Liver (tissue), 3 donors: ENCODE measurements at regions not wholly inside any gene's neighbourhood (a gene's known extent, or its start where the extent isn't known, plus 50 kb on each side); places are given as distances from the start of the nearest gene placed in this dataset.

Experiments
- EGR1 ChIP-seq, 2 donors: IDR thresholded peaks; 2 replicates each; pipeline ENCODE4 v1.6.1; 2016 to 2018; ENCODE audit warnings: antibody characterized with exemption in 2 of 2, low read depth in 2 of 2
- FOXA1 ChIP-seq: IDR thresholded peaks from 2 replicates; pipeline ENCODE4 v1.6.1; 2016; ENCODE audit warnings: antibody characterized with exemption
- RAD21 ChIP-seq, 2 donors: IDR thresholded peaks; 2 replicates each; pipeline ENCODE4 v1.6.1; 2016; ENCODE audit warnings: antibody characterized with exemption in 2 of 2, mild to moderate bottlenecking in 2 of 2
- RXRA ChIP-seq, 2 donors: IDR thresholded peaks; 2 replicates each; pipeline ENCODE4 v1.6.1; 2017 to 2018; ENCODE audit warnings: antibody characterized with exemption in 2 of 2, mild to moderate bottlenecking in 1 of 2
- SP1 ChIP-seq: IDR thresholded peaks from 2 replicates; pipeline ENCODE4 v1.6.1; 2018; ENCODE audit warnings: antibody characterized with exemption, mild to moderate bottlenecking
- TAF1 ChIP-seq: conservative IDR thresholded peaks from 2 replicates; pipeline ENCODE4 v1.6.1; 2016; ENCODE audit warnings: antibody characterized with exemption, mild to moderate bottlenecking
- YY1 ChIP-seq: IDR thresholded peaks from 2 replicates; pipeline ENCODE4 v1.6.1; 2016; ENCODE audit warnings: antibody characterized with exemption, mild to moderate bottlenecking
- TF ChIP-seq, protein P1 (sequence below): fragments of 150-350 bp; IDR thresholded peaks from 2 replicates; pipeline ENCODE4 v1.5.1; 2017; ENCODE audit warnings: improper control_type of control experiment, low read depth, low read length; ENCODE audit not compliant: missing input control
- TF ChIP-seq, protein P2 (sequence below): IDR thresholded peaks from 2 replicates; pipeline ENCODE4 v1.6.1; 2016; ENCODE audit warnings: antibody characterized with exemption, mild to moderate bottlenecking
- TF ChIP-seq, protein P3 (sequence below): IDR thresholded peaks from 2 replicates; pipeline ENCODE4 v1.6.1; 2016; ENCODE audit warnings: antibody characterized with exemption
- TF ChIP-seq, protein P4 (sequence below): IDR thresholded peaks from 2 replicates; pipeline ENCODE4 v1.6.1; 2016; ENCODE audit warnings: antibody characterized with exemption
- TF ChIP-seq, protein P5 (sequence below): IDR thresholded peaks from 2 replicates; pipeline ENCODE4 v1.6.1; 2016; ENCODE audit warnings: antibody characterized with exemption
- donor health status: healthy.
- donor health status: healthy.

DNA sequence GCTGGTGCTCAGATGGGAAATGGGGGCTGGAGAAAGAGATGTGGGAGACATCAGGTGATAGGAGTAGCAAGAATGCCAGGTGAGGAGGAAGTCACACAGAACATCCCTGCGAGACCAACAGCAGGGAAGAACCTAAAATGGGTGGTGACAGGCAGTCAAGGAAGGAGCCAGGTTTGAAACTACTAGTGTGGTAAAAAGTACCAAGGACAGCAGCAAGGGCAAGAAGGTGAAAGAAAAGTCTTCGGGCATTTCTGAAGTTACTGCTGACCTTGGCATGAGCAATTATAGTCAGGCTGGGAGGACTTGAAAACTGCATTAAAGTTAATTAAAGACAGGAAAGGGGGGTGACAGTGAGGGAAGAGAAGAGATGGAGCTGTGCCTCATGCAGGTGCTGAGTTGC lies 410.4 kb downstream of the RAD51AP2 start:
- TF ChIP-seq, protein P1, sequence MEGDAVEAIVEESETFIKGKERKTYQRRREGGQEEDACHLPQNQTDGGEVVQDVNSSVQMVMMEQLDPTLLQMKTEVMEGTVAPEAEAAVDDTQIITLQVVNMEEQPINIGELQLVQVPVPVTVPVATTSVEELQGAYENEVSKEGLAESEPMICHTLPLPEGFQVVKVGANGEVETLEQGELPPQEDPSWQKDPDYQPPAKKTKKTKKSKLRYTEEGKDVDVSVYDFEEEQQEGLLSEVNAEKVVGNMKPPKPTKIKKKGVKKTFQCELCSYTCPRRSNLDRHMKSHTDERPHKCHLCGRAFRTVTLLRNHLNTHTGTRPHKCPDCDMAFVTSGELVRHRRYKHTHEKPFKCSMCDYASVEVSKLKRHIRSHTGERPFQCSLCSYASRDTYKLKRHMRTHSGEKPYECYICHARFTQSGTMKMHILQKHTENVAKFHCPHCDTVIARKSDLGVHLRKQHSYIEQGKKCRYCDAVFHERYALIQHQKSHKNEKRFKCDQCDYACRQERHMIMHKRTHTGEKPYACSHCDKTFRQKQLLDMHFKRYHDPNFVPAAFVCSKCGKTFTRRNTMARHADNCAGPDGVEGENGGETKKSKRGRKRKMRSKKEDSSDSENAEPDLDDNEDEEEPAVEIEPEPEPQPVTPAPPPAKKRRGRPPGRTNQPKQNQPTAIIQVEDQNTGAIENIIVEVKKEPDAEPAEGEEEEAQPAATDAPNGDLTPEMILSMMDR: no peak
- TF ChIP-seq FOXA1 (no peak), YY1 (no peak), TAF1 (no peak), RXRA (IDR thresholded peaks at IDR 0.05) (no peak), EGR1 (IDR thresholded peaks at IDR 0.05; ENCODE audit: low read depth in 2 of 2) (no peak), SP1 (no peak), RAD21 (IDR thresholded peaks at IDR 0.05) (no peak)
- TF ChIP-seq, protein P2, sequence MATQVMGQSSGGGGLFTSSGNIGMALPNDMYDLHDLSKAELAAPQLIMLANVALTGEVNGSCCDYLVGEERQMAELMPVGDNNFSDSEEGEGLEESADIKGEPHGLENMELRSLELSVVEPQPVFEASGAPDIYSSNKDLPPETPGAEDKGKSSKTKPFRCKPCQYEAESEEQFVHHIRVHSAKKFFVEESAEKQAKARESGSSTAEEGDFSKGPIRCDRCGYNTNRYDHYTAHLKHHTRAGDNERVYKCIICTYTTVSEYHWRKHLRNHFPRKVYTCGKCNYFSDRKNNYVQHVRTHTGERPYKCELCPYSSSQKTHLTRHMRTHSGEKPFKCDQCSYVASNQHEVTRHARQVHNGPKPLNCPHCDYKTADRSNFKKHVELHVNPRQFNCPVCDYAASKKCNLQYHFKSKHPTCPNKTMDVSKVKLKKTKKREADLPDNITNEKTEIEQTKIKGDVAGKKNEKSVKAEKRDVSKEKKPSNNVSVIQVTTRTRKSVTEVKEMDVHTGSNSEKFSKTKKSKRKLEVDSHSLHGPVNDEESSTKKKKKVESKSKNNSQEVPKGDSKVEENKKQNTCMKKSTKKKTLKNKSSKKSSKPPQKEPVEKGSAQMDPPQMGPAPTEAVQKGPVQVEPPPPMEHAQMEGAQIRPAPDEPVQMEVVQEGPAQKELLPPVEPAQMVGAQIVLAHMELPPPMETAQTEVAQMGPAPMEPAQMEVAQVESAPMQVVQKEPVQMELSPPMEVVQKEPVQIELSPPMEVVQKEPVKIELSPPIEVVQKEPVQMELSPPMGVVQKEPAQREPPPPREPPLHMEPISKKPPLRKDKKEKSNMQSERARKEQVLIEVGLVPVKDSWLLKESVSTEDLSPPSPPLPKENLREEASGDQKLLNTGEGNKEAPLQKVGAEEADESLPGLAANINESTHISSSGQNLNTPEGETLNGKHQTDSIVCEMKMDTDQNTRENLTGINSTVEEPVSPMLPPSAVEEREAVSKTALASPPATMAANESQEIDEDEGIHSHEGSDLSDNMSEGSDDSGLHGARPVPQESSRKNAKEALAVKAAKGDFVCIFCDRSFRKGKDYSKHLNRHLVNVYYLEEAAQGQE: no peak
- TF ChIP-seq, protein P3, sequence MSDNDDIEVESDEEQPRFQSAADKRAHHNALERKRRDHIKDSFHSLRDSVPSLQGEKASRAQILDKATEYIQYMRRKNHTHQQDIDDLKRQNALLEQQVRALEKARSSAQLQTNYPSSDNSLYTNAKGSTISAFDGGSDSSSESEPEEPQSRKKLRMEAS: no peak
- TF ChIP-seq, protein P4, sequence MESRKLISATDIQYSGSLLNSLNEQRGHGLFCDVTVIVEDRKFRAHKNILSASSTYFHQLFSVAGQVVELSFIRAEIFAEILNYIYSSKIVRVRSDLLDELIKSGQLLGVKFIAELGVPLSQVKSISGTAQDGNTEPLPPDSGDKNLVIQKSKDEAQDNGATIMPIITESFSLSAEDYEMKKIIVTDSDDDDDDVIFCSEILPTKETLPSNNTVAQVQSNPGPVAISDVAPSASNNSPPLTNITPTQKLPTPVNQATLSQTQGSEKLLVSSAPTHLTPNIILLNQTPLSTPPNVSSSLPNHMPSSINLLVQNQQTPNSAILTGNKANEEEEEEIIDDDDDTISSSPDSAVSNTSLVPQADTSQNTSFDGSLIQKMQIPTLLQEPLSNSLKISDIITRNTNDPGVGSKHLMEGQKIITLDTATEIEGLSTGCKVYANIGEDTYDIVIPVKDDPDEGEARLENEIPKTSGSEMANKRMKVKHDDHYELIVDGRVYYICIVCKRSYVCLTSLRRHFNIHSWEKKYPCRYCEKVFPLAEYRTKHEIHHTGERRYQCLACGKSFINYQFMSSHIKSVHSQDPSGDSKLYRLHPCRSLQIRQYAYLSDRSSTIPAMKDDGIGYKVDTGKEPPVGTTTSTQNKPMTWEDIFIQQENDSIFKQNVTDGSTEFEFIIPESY: no peak
- TF ChIP-seq, protein P5, sequence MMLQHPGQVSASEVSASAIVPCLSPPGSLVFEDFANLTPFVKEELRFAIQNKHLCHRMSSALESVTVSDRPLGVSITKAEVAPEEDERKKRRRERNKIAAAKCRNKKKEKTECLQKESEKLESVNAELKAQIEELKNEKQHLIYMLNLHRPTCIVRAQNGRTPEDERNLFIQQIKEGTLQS: no peak
